ENCODE measurements at regions not wholly inside any gene's neighbourhood (a gene's known extent, or its start where the extent isn't known, plus 50 kb on each side); places are given as distances from the start of the nearest gene placed in this dataset.
A peak's percentile ranks its signal among the peaks of the same experiment; 100 is the strongest.

GRCh38 chr7:36018816-36019484 lies 134.1 kb upstream of the EEPD1 start:
- Histone ChIP-seq H3K4me1 (peaks cover 0 to 10% (median 0%) of the 10 kb centered on the region in 12 donors), H3K4me3 (no peak overlapping the region), H3K27ac (no peak overlapping the region), H3K9me3 (no peaks in the 10 kb centered on the region), H3K36me3 (no peaks in the 10 kb centered on the region), H3K27me3 (no peaks in the 10 kb centered on the region)
- TF ChIP-seq CTCF (IDR thresholded peaks at IDR 0.05) (no peak), POLR2A (IDR thresholded peaks at IDR 0.05) (no peak)
- DNase-seq (no peak), ATAC-seq (no peak)
- intact Hi-C loops (cut with DNase I) = no loop called here
- WGBS, 4 donors = 96 to 98% (median 97%) methylated on average over 4 to 7 of the region's 7 CpGs

- 97 to 100% (median 98%) methylated on average over 4 of the region's 4 CpGs for whole genome bisulfite sequencing, 4 donors
- H3K36me3 ChIP-seq = no peaks in the 10 kb centered on the region
- intact Hi-C loops (cut with DNase I) = no loop called here
- DNase-seq (no peak), ATAC-seq (peak in 1 of 4 donors; percentile 24)
- no peak overlapping the region for H3K27ac ChIP-seq
- no peak overlapping the region for H3K4me3 ChIP-seq
- peaks cover 0 to 10% (median 0%) of the 10 kb centered on the region in 12 donors for H3K4me1 ChIP-seq
- no peaks in the 10 kb centered on the region for H3K27me3 ChIP-seq
- TF ChIP-seq POLR2A (IDR thresholded peaks at IDR 0.05) = no peak
- TF ChIP-seq CTCF (IDR thresholded peaks at IDR 0.05) = no peak
- no peaks in the 10 kb centered on the region for H3K9me3 ChIP-seq
Measured at GRCh38 chr7:36019538-36019937, 133.5 kb upstream of the EEPD1 start.

- H3K9me3 ChIP-seq = no peaks in the 10 kb centered on the region
- H3K4me1 ChIP-seq = peaks cover 0 to 10% (median 0%) of the 10 kb centered on the region in 12 donors
- no peak for DNase-seq
- intact Hi-C loops (cut with DNase I) = loop anchor here in 1 of 10 donors (5.0 kb wide), 1 partner anchor 77 kb away; no protein-coding TSS in a partner anchor
- TF ChIP-seq CTCF (IDR thresholded peaks at IDR 0.05) (no peak), POLR2A (IDR thresholded peaks at IDR 0.05) (no peak)
- WGBS, 4 donors = 89 to 94% (median 91%) methylated on average over 7 of the region's 7 CpGs
- H3K36me3 ChIP-seq = no peaks in the 10 kb centered on the region
- no peak for ATAC-seq
- no peaks in the 10 kb centered on the region for H3K27me3 ChIP-seq
- H3K27ac ChIP-seq = no peak overlapping the region
- H3K4me3 ChIP-seq = no peak overlapping the region
Measured at GRCh38 chr7:36019980-36020379, 133.1 kb upstream of the EEPD1 start.

- no peaks in the 10 kb centered on the region for H3K9me3 ChIP-seq
- peak in 3 of 4 donors; percentile 18 to 48 (median 43) for ATAC-seq
Measured at GRCh38 chr7:36021367-36021766, 131.7 kb upstream of the EEPD1 start.

More at GRCh38 chr7:36021367-36021766, 131.7 kb upstream of the EEPD1 start:
- Histone ChIP-seq H3K4me1 (peaks cover 0 to 10% (median 0%) of the 10 kb centered on the region in 12 donors), H3K36me3 (no peaks in the 10 kb centered on the region), H3K27me3 (no peaks in the 10 kb centered on the region), H3K27ac (no peak overlapping the region), H3K4me3 (no peak overlapping the region)
- TF ChIP-seq CTCF (IDR thresholded peaks at IDR 0.05) = peak in 10 of 12 donors; percentile 7 to 54 (median 35)
- TF ChIP-seq POLR2A (IDR thresholded peaks at IDR 0.05) = no peak
- DNase-seq = no peak
- 67 to 82% (median 71%) methylated on average over 5 of the region's 5 CpGs for WGBS, 4 donors
- intact Hi-C loops (cut with DNase I) = loop anchor here in 1 of 10 donors (5.0 kb wide), 1 partner anchor 76 kb away; no protein-coding TSS in a partner anchor

Data from heart left ventricle (tissue), 16 donors.